ENCODE measurements at regions not wholly inside any gene's neighbourhood (a gene's known extent, or its start where the extent isn't known, plus 50 kb on each side); places are given as distances from the start of the nearest gene placed in this dataset.
"Not testable (repeated sequence)": the region's sequence is repeated elsewhere in the genome, so short reads cannot be mapped to it uniquely, and the experiment has no call there.

DNA sequence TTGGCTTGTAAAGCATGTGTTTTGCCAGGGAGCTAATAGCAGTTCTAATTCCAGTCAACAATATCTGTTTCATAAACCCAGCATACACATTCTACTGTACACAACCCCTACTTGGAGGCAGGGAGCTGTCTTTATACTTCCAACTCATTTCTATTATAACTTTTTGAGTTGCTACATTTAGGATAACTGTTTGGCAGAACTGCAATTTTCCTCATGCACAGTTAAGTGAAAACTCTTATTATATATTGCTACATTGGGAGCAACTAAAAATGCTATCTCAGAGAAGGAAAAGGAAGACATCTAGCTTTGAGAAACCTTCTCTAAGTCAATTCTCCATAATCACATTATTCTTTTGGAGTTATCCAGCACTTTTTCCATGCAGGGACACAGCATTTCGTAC, 480.2 kb downstream of the RPS29 start:
- DNase-seq = no peak

DNA sequence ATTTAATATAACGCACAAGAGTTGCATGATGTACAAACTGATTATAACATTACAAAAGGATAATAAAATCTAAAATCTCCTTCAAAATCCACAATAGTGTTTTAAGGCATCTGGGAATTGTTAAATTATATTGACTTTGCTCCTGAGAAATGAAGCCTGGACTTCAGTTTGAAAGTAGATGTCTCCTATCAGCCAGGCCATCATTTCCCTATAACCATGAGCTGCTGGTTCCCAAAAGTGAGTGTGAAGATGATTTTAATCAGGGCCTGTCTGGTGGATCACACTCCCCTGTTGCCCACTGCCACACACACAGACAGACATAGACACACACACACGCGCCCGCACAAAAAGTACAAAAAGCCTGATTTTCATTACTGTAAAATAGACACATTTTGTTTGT, 480.7 kb downstream of the RPS29 start:
- DNase-seq = no peak

DNA sequence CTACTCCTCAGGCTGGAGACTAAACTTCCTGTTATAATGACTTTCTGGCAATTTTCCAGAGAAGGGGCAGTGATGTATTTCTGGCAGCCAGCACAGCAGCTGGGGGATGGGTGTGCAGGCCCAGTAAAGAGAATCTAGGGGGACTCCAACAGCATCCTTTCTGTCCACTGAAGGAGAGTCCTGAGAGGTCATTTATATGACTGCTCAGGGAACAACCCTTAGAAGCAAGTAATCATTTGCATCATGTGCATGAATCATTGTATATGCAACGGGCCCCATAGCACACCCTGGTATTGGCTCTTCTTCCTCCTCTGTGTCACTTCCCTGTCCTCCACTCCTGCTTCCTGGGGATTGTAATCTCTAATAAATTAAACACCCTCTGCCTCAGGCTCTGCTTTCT, 493.8 kb downstream of the RPS29 start:
- no peak for DNase-seq

DNA sequence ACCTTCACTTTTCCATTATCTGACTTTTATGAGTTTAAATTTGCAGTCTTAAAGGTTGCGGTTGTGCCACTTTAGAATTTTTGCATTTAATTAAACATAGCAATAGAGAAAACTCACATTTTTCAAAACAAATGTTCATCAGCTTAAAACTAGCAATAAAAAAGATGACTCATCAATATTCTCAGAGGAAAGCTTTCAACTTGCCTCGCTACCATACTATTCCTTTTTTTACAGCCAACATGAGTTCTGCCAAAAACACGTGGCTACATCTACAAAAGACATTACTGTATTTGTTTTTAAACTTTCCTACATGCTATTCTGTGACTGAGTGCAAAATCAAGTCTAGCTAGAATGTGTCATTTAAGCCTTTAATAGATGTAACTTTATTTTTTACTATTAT, 497.1 kb downstream of the RPS29 start:
- DNase-seq = no peak

DNA sequence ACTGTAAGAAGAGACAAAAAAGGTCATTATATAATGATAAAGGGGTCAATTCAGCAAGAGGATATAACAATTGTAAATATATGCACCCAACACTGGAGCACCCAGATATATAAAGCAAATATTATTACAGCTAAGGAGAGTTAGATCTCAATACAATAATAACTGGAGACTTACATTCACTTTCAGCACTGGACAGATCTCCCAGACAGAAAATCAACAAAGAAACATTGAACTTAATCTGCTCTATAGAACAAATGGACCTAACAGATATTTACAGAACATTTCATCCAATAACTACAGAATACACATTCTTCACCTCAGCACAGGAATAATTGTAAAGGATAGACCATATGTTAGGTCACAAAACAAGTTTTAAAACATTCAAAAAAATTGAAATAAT, 512.9 kb downstream of the RPS29 start:
- DNase-seq = not testable (repeated sequence)

DNA sequence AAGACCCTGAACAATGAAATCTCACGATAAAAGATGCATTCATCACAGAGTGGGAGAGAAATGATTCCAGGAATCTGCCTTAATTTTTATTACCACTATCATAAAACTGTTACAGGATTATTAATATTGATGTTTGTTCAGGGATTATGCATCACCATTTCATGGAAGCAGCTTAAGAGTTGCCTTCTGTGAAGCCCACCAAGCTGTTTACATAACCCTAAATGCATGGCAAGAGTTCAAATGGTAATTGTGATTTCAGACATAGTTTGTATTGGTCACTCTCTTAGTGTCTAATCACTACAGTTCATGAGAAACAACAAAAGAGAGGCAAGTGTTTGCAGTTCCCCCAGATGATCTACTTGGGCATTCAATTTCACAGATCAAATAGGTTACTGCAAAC, 527.7 kb downstream of the RPS29 start:
- no peak for DNase-seq

DNA sequence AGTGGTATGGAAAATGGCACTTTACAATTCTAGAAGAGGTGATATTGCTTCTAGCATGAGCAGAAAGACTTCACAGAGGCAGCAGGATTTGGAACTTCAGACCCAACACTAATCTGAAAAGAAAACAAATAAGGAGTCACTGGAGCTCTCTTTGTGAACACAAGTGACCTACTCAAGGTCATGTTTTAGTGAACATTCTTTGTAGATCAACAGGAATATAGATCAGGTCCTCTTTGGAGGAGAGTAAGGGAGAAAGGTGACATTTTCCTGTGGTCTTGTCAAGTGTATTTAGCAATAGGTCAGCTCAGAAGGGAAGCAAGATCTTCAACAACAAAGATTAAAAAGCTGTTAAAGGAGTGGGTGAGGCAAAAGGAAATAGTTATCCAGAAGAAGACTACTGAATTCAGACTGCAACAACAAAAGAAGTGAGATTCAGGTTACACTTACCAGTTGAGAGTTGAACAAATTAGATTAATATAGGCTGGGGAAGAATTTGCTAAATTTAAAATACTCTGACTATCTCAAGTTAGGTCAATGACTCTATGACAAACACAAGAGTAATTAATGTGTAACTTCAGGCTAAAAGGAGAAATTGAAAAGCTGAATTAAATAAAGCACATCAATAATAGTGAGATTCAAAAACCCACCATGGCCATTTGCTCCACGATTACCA, 528.2 kb downstream of the RPS29 start:
- DNase-seq = no peak

DNA sequence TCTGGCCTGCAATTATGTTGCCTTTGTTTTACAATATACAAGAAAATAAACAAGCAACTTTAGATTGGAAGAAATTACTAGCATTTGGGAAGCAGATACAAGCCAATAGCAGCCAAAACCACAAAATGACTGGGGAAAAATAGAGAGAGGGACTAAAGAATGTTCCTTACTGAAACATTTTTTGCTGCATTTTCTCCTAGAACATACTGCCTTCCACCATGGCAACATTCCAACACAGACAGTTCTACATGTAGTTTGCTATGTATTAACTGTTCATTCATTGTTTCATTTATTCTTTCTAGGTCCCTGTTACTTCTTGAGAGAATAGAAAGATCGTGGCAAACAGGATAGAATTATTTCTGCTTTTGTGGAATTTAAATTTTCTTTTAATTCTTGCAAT, 530.2 kb downstream of the RPS29 start:
- DNase-seq = no peak

DNA sequence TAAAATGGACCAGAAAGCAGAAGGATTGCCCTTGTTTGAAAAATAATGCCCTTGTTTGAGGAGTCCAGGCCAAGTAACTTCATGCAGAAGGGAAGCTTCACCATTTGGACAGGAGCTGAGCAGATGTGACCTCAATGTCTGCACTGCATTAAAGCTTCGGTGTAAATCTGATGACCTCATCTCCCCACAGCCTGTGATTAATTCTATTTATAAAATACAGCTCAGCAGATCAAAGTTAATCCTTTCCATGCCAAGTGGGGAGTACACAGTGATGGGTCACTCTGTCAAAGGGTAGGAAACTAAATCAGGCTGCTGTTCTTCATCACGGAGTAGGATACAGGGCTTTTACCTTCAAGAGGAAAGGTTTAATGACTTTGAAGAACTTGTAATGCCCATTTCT, 533.7 kb downstream of the RPS29 start:
- DNase-seq = no peak

DNA sequence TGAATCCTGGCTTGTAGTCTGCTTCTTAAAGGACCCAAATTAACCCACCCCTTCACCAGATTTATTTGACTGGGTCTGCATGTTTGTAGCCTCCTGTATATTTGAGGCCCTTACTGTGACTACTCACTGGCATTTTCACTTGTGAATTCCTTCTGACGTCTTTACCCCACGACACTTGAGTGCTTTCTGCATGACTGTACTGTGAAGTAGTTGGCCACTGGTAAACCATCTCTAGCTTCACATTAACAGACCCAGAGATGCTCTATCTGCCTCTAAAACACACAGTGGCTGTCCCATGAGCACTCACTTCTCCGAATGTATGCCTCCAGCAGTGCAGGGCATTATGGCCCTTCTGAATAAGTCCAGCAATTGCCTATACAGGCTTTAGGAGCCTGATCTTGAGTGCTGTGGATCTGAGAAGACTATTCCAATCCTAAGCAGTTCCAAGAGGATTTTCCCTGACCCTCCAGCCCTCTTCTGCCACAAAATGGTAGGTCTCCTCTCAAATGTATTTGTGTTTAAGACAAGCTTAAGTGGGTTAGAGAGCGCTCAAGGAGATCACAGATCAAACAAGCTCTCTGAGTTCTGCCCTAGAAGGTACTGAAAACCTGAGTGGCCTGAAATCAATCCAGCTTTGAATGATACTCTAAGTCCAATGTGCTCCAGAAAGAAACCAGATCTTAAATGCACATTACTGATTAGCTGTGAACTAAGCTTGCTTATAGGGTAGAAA, 534.7 kb downstream of the RPS29 start:
- DNase-seq = no peak

DNA sequence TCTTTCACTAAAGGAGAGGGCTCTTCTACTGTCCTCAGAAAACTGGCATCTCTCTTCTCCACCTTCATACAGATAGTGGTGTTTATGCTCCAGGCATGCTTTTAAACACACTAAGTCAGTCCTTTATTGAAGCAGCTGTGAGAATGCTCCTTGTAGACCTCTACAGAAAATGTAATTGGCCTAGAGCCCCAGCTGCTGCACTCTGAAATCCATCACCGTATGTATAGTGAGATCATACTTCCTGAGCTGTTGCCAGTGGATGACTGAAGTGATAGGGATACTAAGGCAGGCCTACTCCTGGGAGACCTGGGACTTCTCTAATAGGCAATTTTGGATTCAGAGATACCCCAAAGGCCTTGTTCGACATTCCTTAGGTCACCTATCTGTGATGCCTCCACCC, 535.4 kb downstream of the RPS29 start:
- no peak for DNase-seq

DNA sequence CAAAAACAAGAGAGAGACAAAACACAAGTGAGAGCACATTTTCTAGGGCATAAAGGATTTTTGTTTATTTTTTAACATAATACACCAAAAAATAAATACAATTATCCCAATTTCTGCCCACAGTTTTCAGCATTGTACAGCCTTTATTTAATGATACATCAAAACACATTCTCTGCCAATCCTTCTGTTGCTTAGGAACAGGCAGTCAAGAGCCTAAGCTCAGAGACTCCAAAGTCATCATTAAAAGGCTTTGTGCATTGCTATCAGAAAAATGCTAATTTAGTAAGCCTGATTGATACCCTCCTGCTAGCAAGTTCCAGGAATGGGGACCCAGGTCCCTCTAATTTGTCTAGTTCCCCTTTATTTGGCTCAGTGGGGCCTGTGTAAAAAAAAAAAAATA, 536.5 kb downstream of the RPS29 start:
- DNase-seq = no peak

DNA sequence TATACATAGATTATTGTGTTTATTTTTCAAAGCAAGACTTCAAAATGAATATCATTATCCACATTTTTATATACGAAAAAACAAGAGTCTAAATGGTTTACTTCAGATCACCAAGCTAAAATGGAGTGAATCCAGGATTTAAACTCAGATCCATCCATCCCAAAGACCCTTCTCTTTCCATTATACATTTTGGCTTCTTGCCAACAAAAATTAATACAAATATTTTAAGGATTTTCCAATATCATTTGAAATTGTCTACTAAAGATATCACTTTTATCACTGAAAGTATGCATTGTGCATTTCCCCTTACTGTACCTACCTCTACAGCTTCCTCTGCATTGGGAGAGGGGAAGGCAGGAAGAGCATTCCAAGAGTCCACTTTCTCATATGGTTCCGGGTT, 541.2 kb downstream of the RPS29 start:
- no peak for DNase-seq

DNA sequence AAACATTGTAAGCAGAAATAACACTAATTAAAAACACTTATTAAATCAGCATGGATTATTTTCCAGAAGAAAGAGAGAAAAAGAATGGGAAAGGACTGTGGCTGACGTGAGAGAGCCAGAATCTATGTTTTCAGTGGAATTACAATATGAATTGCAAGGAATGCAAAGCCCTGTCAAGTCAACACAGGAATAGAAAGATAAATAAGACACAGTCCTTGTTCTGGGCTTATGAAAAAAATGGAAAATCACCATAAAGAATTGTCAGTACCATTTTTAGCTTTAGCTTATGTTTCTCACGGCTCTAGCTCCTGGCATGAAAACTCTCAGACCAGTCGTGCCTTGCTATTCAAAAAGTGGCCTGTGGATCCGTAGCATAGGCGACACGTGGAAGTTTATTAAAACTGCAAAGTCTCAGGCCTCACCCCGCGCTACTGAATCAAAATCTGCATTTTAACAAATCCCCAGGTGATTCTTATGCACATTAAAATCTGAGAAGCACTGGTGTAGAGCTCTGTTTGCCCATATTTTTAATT, 549.1 kb downstream of the RPS29 start:
- DNase-seq = no peak

DNA sequence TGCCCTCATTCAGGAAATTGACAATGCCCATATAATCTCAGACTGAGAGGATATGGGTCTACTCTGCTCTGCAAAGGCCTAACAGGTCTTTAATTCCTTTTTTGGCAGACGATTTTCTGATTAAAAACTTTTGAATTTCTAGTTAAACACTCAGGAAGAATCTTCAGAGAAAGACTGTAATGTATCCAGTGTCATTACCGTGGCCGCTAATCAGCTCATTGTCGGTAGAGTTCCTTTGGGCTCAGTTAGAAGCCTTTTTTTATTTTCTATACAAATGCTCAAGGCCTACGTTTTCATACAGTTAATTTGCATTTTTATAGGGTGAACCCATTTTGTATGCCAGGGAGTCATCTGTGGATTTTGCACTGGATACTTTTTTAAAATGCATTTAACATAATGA, 549.9 kb downstream of the RPS29 start:
- no peak for DNase-seq

DNA sequence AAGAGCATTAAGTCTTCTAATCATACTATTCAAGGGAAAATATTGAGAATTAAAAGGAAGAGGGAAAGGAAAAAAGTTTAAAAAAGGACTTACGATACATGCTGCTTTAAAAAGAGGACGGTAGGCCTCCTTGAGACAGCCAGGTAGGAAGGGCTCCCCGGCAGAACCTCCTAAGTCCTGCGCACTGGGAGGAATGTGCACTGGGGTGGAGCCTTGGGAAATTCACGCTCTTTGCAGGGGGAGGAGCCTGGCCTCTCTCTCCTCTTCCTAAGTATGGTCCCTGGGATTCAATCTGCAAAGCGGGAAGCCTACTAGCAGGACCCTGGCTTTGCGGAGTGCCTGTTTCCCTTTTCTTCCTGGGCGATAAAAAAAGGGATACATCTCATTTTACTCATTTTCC, 553.0 kb downstream of the RPS29 start:
- no peak for DNase-seq

DNA sequence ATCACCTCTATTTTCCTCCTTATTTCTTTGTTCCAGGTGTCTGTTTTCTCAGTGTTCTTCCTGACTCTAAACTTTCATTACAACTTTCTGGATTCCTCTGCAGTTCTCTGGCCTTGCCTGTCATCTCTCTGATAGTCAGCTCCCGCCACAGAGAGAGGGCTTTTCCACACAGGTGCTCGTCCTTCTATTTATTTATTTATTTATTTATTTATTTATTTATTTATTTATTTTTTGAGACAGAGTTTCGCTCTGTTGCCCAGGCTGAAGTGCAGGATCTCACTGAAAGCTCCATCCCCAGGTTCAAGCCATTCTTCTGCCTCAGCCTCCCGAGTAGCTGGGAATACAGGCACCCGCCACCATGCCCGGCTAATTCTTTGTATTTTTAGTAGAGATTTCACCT, 554.5 kb downstream of the RPS29 start:
- DNase-seq = not testable (repeated sequence)

DNA sequence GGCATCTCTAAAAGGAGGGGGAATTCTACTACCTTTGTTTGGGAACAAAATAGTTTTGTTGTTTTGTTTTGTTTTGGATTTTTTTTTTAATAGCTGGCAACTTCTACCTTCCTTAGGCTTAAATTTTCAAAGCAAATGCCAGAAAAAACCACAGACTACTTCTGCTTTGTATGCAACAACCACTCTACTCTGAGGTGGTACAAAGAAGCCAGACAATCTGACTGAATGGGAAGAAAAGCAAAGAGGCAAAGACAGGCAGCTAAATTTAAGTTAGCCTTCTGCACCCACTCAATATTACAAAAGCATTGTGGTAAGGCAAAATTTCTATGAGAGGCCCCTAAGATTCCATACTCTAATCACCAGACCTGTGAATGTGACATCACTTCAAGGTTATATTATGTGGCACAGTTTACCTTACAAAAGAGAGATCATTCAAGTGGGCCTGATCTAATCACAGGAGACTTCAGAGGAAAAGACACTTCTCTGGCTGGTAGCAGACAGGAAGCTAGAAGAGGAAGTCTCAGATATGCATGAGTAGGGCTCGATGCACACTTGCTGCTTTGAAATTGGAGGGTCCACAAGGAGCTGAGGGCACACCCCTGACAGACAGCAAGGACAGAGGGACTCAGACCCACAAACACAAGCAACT, 566.6 kb downstream of the RPS29 start:
- no peak for DNase-seq

DNA sequence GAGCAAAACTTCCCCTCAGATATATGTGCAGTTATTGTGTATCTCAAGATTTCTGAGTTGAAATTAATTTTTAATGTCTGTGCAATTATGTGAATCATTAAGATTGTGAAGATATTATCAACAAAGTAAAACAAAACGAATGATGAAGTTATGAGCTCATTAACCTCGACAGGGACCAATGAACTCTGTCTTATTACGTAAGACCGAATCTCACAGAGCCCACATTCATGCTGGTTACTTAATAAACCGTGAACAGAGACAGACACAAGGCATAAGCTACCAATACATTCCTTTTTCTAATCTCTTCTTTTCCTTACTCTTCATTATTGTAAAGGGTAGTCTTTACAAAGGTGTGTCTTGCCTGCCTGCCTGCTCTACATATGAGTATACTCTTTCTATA, 568.7 kb downstream of the RPS29 start:
- no peak for DNase-seq

DNA sequence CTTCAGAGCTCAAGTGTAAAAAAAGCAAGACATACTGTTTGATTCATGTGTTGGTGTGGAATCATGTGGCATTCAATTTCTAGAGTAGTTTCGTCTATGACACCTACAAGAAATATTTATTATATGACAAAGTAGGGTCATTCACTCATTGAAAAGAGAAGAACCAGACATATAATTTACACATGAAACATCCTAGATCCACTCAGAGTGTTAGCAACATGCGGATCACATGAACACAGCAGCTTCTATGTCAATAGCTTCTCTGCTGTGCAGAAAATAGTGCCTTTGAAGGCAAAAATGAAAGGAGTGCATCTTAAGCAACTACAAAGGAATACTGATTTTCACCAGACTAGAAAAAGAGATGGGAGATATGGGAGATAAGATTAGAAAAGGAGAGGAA, 569.8 kb downstream of the RPS29 start:
- DNase-seq = no peak

DNA sequence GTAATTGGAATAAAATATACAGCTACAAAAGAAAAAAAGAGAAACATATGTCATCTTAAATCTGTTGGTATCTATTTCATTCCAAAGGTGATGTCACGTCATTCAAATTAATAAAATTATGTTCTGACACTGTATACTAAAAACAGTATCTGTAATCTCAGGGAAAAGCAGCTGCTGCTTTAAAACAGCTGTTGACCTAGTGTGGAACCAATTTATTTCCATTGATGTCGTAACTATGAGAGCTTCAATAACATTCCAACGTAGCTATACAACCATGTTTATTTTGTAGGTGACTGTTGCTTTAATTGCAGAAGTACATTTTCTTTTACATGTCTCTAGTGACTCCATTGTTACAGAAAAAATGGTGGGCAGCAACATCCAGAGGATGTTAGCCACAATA, 571.7 kb downstream of the RPS29 start:
- no peak for DNase-seq

DNA sequence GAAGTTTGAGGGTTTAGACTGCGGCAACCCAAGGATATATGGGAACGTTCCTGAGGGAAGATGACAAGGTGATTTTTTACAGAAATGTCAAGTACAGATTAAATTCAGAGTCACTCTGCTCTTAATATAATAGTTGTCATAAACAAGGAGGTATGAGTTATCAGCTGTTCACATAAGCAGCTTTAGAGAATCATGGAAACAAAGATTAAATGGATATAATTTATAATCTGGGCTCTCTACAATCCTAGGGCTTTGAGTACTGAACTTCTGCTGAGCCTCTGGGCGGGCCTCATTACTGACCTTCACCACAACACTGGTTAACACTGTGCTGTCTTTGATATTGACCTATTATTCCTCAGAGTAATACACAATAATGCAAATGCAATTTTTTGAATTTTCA, 577.8 kb downstream of the RPS29 start:
- DNase-seq = no peak

DNA sequence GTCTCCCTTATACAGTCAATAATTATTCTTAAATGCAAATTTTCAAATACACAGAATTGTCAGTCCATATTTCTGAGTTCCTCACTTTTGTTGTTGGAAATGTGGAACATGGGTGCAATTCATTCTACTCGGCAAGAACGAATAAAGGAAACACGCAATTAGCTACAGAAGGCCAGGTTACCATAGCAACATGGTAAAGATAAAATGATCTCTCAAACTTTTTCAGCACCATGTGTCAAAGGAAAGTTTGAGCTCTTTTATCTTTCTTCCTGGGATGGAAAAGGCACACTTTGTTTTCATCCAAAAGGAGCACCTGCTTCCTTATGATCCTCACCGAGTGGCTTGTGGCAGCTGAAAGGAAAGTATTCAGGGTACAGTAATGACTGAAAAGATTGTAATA, 595.0 kb downstream of the RPS29 start:
- DNase-seq = no peak

DNA sequence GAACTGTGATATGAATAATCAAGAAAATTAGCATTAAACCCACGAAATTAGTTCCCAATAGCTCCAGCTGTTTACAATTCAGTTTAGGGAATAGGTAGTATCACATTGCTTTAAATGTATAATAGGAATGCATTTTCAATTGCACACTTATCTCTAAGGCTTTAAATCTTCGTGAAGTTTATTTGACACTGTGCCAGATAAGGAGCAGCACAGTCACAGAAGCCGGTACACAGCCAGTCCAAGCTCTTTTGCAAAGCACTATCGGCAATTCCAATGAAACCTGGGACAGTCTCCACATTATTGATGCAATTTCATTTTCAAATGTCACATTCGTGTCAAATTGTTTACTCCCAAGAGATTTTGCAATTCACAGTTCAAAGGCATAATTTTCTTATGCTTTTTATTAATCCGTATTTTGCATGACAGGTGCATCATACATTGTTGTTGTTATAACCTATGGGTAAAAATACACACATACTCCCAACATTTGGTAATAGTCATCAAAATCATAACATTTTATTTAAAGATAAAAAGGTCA, 602.8 kb downstream of the RPS29 start:
- DNase-seq = no peak

Data from DMS153 (cell line).